HUDEP-2 (cell line): ENCODE measurements at regions not wholly inside any gene's neighbourhood (a gene's known extent, or its start where the extent isn't known, plus 50 kb on each side); places are given as distances from the start of the nearest gene placed in this dataset.
"Not testable (repeated sequence)": the region's sequence is repeated elsewhere in the genome, so short reads cannot be mapped to it uniquely, and the experiment has no call there.

Experiments
- DNase-seq, 76 experiments: peaks; one replicate each; lab custom pipeline; 2025; ENCODE audit not compliant: unreplicated experiment in 76 of 76; lab: John Stamatoyannopoulos, UW

GRCh38 chr5:52010454-52010853 is 627.2 kb downstream of the ISL1 start:
- no peak for DNase-seq

- DNase-seq, result no peak
Observed at GRCh38 chr5:52013523-52013922, 630.3 kb downstream of the ISL1 start.

GRCh38 chr5:52015760-52016159 is 632.5 kb downstream of the ISL1 start:
- no peak for DNase-seq

- no peak for DNase-seq
Observed at GRCh38 chr5:52017567-52017966, 634.3 kb downstream of the ISL1 start.

- no peak for DNase-seq
Observed at GRCh38 chr5:52024359-52024758, 641.1 kb downstream of the ISL1 start.

- DNase-seq, result not testable (repeated sequence)
Observed at GRCh38 chr5:52029836-52030235, 646.6 kb downstream of the ISL1 start.

GRCh38 chr5:52041842-52042241 is 658.6 kb downstream of the ISL1 start:
- DNase-seq, result no peak

- DNase-seq, result no peak
Observed at GRCh38 chr5:52043137-52043536, 659.9 kb downstream of the ISL1 start.

- no peak for DNase-seq
Observed at GRCh38 chr5:52043543-52043942, 660.3 kb downstream of the ISL1 start.

GRCh38 chr5:52051759-52052158 is 668.5 kb downstream of the ISL1 start:
- no peak for DNase-seq

GRCh38 chr5:52063186-52063585 is 679.9 kb downstream of the ISL1 start:
- no peak for DNase-seq

- no peak for DNase-seq
Observed at GRCh38 chr5:52065182-52065581, 681.9 kb downstream of the ISL1 start.

- no peak for DNase-seq
Observed at GRCh38 chr5:52069997-52070396, 686.7 kb downstream of the ISL1 start.

GRCh38 chr5:52073993-52074689 is 690.9 kb downstream of the ISL1 start:
- no peak for DNase-seq

- DNase-seq, result no peak
Observed at GRCh38 chr5:52077941-52078815, 694.9 kb downstream of the ISL1 start.

- DNase-seq, result not testable (repeated sequence)
Observed at GRCh38 chr5:52102311-52102710, 685.4 kb upstream of the ITGA1 start.

- DNase-seq, result no peak
Observed at GRCh38 chr5:52107210-52107905, 680.4 kb upstream of the ITGA1 start.

- DNase-seq, result no peak
Observed at GRCh38 chr5:52119768-52120167, 667.9 kb upstream of the ITGA1 start.

- DNase-seq, result no peak
Observed at GRCh38 chr5:52132053-52132452, 655.7 kb upstream of the ITGA1 start.

- no peak for DNase-seq
Observed at GRCh38 chr5:52134013-52134650, 653.6 kb upstream of the ITGA1 start.
